SIG-M5 treated with dmso at 0.1 percent for 504 hours (cell line): ENCODE measurements at regions not wholly inside any gene's neighbourhood (a gene's known extent, or its start where the extent isn't known, plus 50 kb on each side); places are given as distances from the start of the nearest gene placed in this dataset.
"Not testable (repeated sequence)": the region's sequence is repeated elsewhere in the genome, so short reads cannot be mapped to it uniquely, and the experiment has no call there.

ENCODE experiments used
- DNase-seq: peaks from one replicate; lab custom pipeline; 2025; ENCODE audit not compliant: unreplicated experiment; lab: John Stamatoyannopoulos, UW

DNA sequence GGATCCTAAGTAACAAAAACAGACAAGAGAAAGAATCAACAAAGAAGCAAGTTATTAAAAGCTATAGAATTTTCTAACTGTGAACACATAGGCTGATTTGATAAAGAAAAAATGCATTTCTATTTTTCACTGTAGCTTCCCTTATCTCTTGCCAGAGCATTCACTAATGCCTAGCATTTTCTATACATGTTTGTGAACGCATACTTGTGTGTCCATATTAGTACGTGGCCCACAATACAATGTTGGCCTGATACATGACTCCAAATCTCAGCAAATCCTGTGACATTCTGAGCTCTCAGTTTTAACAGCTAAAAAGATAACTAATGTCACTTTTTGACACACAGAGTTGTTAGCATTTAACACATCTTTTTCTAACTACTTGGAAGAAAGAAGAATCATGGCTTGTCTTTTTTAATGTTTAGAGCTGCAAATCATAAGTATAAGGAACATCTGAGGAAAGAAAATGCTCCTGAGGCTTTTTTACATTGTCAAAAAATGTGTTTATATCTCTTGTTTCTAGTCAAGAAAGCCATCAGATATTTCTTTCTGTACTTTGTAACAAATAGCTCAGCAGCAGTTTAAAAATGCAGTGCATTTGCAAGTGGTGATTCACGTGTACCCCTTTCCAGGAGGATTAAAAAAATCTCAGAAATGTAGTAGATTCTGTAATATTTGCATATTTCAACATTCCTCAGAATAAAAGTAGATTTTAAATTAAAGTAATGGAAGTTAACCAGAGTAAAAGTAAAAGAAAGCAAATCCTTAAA is 1646.8 kb upstream of the TMEFF2 start:
- DNase-seq: no peak

DNA sequence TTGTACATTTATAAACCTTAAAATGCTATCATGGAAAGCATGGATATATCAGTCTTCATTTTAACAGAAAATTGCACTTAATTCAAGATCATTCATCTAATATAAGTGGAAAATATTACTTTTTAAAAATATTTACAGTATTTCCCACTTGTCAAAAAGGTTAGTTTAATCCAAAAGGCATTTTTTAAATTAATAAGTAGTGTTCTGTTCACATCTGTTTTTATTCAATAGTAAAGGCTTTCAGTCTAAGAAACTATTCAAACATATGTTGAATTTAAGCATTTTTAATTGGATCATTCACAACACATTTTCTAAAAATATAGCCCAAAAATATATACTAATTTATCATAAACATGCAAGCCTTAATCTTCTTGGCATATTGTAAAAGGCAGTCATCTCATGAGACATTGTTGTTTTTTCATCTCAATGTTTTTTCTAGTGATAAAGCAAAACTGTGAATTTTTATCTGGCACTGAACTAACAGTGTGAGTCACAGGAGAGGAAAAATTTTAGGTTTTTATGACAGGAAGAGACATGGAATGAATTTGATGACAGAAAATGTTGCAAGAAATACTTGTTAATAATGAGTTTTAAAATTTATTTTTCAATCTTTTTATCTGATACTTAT is 1642.5 kb upstream of the TMEFF2 start:
- no peak for DNase-seq

GRCh38 chr2:193836424-193837006 is 1641.8 kb upstream of the TMEFF2 start:
- not testable (repeated sequence) for DNase-seq

- DNase-seq: not testable (repeated sequence)
Measured at GRCh38 chr2:193833895-193834294, 1639.2 kb upstream of the TMEFF2 start.

- no peak for DNase-seq
Measured at GRCh38 chr2:193824474-193824873, 1629.7 kb upstream of the TMEFF2 start.

- DNase-seq: no peak
Measured at GRCh38 chr2:193818801-193819499, 1624.2 kb upstream of the TMEFF2 start.

GRCh38 chr2:193816008-193816407 is 1621.3 kb upstream of the TMEFF2 start:
- DNase-seq: no peak

DNA sequence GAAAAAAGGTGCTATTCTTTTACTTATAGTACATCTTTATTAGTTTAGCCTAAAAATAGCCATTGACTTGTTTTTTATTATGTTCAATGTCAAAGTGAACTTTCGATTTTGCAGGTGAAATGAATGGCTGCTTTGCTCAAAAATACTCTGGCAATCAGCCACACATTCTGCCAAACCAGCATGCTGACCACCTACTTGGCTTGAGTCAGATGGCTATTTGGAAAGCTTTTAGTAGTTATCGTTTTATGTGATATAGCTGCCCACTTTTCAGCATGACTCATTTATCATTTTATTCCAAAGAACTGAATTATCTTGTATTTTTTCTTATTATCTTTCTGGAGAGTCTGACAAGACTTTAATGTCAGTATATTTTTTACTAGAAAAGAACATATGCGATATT is 1615.8 kb upstream of the TMEFF2 start:
- DNase-seq: no peak

GRCh38 chr2:193808877-193809276 is 1614.1 kb upstream of the TMEFF2 start:
- no peak for DNase-seq

- no peak for DNase-seq
Measured at GRCh38 chr2:193806088-193806774, 1611.5 kb upstream of the TMEFF2 start.

- no peak for DNase-seq
Measured at GRCh38 chr2:193796847-193797246, 1602.1 kb upstream of the TMEFF2 start.

DNA sequence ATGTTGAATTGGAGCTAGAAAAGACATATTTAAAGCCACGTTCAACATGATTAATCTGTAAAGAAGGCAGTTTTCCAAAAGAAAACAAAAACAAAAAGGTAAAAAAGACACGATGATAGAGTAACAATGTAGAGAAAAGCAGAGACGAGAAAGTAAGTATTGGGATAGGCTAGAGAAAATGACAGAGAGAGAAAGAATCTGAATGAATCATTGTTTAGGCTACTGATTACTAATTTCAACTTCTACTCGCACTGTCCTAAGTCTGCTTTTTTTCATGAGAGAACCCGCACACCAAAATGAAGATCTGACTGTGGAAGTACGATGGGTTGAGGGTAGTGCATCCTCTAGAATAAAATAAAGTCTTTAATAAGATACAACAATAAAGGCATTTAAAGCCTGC is 1599.2 kb upstream of the TMEFF2 start:
- no peak for DNase-seq

DNA sequence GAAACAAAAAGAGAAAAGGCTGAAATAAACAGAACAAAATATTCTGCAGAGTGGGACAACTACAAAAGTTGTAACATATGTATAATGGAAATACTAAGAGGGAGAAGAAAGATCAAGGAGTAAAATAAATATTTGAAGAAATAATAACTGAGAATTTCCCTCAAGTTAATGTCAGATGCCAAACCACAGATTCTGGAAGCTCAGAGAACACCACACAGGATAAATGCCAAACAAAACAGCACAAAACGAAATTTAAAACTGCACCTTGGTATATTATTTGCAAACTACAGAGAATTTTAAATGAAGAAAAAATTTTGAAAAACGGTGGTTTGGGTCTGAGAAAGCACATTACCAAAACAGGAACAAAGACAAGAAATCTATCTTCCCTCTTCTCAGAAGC is 1588.9 kb upstream of the TMEFF2 start:
- DNase-seq: no peak

DNA sequence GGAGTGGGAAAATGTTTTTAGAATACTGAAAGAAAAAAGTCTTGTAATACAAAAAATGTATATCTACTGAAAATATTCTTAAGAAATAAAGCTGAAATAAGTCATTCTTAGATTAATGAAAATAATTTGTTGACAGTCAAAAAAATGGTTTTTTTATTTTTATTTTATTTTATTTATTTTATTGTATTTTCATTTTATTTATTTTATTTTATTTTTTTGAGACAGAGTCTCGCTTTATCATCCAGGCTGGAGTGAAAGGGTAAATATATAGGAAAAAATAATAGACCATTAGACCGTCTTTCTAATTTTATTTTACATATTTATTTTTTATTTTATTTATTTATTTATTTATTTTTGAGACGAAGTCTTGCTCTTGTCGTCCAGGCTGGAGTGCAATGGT is 1583.6 kb upstream of the TMEFF2 start:
- DNase-seq: no peak

DNA sequence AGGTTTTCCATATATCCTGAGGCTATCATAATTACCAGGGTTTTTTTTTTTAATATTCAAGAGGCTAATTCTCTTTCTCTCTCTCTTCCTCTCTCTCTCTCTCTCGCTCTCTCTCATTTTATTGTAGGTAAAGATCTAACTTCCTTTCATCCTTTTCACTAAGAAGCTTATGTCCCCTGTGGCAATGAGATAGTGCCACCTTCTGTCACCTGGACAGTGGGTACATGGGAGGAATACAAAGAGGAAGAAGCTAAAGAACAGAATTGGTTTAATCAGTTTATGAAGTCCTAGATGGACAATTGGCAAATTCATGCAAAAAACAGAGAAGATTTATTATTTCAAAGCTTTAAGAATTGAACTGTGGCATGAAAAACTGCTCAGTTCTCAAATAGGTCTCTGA is 1582.3 kb upstream of the TMEFF2 start:
- DNase-seq: no peak

DNA sequence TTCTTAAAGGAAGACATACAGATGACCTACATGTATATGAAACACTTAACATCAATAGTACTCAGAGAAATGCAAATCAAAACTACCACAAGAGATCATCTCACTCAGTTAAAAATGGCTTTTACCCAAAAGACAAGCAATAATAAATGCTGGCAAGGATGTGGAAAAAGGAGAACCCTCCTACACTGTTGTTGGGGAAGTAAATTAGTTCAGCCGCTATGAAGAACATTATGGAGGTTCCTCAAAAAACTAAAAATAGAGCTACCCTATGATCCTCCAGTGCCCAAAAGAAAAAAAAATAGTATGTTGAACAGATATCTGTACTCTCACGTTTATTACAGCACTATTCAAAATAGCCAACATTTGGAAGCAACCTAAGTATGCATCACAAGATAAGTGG is 1579.4 kb upstream of the TMEFF2 start:
- peak; percentile 5 for DNase-seq

DNA sequence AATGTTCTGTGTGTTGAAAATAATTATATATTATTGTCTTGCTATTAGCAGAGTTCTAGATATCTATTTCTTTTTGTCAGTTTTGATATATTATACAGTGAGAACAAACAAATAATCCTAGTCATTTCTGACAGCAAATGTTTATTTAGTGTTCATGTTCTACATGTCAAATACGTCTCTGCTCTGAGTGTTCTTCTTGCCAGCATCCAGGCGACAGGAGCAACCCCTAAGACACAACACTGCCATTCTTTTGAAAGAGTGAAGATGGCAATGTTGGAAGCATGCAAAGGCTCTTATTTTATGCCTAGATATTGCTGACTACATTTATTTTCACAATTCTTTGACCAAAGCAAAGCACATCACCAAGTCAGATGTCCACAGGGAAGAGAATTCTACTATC is 1556.6 kb upstream of the TMEFF2 start:
- DNase-seq: no peak

DNA sequence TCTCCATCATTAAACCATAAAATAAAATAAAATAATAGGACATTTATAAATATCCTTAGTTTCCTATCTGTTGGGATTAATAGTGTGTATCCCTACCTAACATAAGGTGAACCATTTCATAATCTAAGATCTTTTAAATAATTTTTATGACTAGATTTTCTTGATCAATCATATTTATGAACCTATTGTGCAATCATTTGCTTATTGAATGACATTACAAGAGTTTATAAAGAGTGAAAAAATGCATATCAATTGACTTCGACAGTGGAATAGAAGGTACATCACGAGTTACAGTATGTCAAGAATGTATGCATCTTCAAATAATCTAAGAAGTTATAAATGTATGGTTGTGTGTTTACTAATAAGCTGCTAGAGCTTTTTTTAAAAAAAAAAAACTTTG is 1554.8 kb upstream of the TMEFF2 start:
- DNase-seq: no peak

- DNase-seq: no peak
Measured at GRCh38 chr2:193743089-193743488, 1548.4 kb upstream of the TMEFF2 start.

- no peak for DNase-seq
Measured at GRCh38 chr2:193738892-193739291, 1544.2 kb upstream of the TMEFF2 start.

- DNase-seq: no peak
Measured at GRCh38 chr2:193712912-193713311, 1518.2 kb upstream of the TMEFF2 start.
